ENCODE measurements at regions not wholly inside any gene's neighbourhood (a gene's known extent, or its start where the extent isn't known, plus 50 kb on each side); places are given as distances from the start of the nearest gene placed in this dataset.

GRCh38 chr1:95850165-95850649 lies 616.2 kb downstream of the RWDD3 start:
- H3K36me3 ChIP-seq = no peaks in the 10 kb centered on the region
- DNase-seq = no peak
- no peak overlapping the region for H3K27ac ChIP-seq
- 86 to 88% methylated on average over 1 of the region's 1 CpG for WGBS, 2 donors
- no peaks in the 10 kb centered on the region for H3K27me3 ChIP-seq
- no peaks in the 10 kb centered on the region for H3K4me1 ChIP-seq
- H3K9me3 ChIP-seq = peaks cover 0 to 10% (median 5%) of the 10 kb centered on the region in 3 donors
- intact Hi-C loops (cut with DNase I) = no loop called here
- H3K4me3 ChIP-seq = no peak overlapping the region
- no peak for TF ChIP-seq POLR2A (IDR thresholded peaks at IDR 0.05)
- TF ChIP-seq, protein P1, sequence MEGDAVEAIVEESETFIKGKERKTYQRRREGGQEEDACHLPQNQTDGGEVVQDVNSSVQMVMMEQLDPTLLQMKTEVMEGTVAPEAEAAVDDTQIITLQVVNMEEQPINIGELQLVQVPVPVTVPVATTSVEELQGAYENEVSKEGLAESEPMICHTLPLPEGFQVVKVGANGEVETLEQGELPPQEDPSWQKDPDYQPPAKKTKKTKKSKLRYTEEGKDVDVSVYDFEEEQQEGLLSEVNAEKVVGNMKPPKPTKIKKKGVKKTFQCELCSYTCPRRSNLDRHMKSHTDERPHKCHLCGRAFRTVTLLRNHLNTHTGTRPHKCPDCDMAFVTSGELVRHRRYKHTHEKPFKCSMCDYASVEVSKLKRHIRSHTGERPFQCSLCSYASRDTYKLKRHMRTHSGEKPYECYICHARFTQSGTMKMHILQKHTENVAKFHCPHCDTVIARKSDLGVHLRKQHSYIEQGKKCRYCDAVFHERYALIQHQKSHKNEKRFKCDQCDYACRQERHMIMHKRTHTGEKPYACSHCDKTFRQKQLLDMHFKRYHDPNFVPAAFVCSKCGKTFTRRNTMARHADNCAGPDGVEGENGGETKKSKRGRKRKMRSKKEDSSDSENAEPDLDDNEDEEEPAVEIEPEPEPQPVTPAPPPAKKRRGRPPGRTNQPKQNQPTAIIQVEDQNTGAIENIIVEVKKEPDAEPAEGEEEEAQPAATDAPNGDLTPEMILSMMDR (IDR thresholded peaks at IDR 0.05) = no peak

DNA sequence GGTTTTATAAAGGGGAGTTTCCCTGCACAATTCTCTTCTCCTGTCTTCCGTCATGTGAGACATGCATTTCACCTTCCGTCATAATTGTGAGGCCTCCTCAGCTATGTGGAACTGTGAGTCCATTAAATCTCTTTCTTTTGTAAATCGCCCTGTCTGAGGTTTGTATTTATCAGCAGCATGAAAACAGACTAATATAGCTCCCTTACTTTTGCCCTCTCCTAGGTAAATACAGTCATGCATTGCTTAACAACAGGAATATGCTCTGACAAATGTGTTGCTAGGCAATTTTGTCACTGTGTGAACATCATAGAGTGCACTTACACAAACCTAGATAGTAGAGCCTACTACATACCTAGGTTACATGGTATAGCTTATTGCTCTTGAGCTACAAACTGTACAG lies 616.8 kb downstream of the RWDD3 start:
- no peak for TF ChIP-seq POLR2A (IDR thresholded peaks at IDR 0.05)
- TF ChIP-seq, protein P1 (IDR thresholded peaks at IDR 0.05) = no peak
- H3K27ac ChIP-seq = no peak overlapping the region
- peaks cover 0 to 10% (median 5%) of the 10 kb centered on the region in 3 donors for H3K9me3 ChIP-seq
- no peaks in the 10 kb centered on the region for H3K27me3 ChIP-seq
- H3K36me3 ChIP-seq = no peaks in the 10 kb centered on the region
- WGBS, 2 donors = 80 to 92% methylated on average over 3 of the region's 3 CpGs
- H3K4me1 ChIP-seq = no peaks in the 10 kb centered on the region
- no peak for DNase-seq
- intact Hi-C loops (cut with DNase I) = no loop called here
- H3K4me3 ChIP-seq = no peak overlapping the region

DNA sequence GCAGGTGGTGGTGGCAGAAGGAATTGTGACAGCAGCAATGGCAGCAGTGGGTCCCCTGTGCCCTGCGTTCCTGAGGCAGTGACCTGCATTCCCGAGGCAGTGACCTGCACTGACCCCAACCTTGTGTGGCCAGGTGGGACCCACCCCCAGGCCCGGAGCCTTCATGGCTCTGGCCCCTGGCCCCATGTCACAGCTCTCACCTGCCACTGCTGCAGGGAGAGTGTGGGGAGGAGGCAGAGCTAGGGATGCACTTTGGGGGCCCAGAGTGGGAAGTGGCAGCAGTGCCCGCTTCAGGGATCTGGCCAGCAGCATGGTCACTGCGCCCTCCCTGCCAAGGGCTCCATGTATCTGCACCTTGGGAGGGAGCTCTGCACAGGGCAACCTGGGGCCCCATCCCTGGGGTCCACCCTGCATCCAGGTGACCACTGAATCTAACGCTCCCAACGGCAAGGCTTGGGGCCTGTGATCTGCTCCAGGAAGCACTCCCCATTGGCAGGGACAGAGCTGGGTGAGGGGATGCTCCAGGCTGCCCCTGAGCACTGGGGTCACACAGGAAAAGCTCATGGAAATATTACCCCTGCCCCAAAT lies 618.6 kb downstream of the RWDD3 start:
- no peak for TF ChIP-seq POLR2A (IDR thresholded peaks at IDR 0.05)
- TF ChIP-seq, protein P1 (IDR thresholded peaks at IDR 0.05) = no peak
- Histone ChIP-seq H3K36me3 (no peaks in the 10 kb centered on the region), H3K4me1 (no peaks in the 10 kb centered on the region), H3K27me3 (no peaks in the 10 kb centered on the region), H3K27ac (no peak overlapping the region), H3K4me3 (no peak overlapping the region), H3K9me3 (peaks cover 0 to 10% (median 5%) of the 10 kb centered on the region in 3 donors)
- intact Hi-C loops (cut with DNase I) = no loop called here
- no peak for DNase-seq
- WGBS, 2 donors = 50 to 80% methylated on average over 1 to 2 of the region's 7 CpGs

DNA sequence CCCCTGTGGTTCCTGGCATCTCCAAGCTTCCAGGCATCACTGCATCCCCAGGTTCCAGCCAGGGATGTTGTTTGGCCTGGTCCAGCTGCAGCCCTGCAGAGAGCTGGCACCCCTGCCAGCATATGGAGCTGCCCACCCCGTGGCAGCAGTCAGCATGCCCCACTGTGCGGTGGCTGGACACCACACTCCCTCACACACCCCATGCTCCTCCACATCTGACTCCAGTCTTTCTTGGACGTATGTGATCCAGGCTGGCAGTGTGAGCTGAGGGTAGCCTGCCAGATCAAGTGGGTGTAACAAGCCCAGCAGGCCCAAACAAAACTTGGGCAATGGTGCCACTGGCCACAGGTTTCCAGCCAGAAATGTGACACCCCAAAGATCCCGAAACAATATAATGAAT lies 620.4 kb downstream of the RWDD3 start:
- intact Hi-C loops (cut with DNase I) = no loop called here
- H3K9me3 ChIP-seq = peaks cover 0 to 10% (median 5%) of the 10 kb centered on the region in 3 donors
- H3K4me1 ChIP-seq = no peaks in the 10 kb centered on the region
- 42 to 64% methylated on average over 2 to 4 of the region's 4 CpGs for WGBS, 2 donors
- DNase-seq = no peak
- H3K27me3 ChIP-seq = no peaks in the 10 kb centered on the region
- no peak overlapping the region for H3K27ac ChIP-seq
- no peaks in the 10 kb centered on the region for H3K36me3 ChIP-seq
- TF ChIP-seq, protein P1 (IDR thresholded peaks at IDR 0.05) = no peak
- TF ChIP-seq POLR2A (IDR thresholded peaks at IDR 0.05) = no peak
- H3K4me3 ChIP-seq = no peak overlapping the region

DNA sequence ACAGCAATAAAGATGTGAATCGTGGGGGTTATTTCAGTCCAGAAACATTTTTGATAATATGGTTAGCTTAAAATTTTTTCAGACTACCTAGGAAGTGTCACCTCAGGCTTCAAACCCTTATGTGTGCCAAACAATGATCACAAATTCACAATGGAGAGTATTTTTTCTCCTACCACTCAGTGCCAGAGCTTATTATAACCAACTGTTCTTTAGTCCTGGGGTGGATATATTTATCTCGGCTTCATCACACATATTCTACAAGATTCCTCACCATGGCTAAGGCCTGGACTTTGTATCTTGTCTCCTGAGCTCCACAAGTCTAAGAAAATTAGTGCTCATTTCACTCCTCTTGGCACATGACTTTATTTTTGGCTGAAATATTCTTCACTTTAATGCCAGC lies 629.1 kb downstream of the RWDD3 start:
- no peak overlapping the region for H3K27ac ChIP-seq
- H3K4me1 ChIP-seq = no peaks in the 10 kb centered on the region
- 69 to 74% methylated on average over 2 of the region's 2 CpGs for WGBS, 2 donors
- intact Hi-C loops (cut with DNase I) = no loop called here
- H3K27me3 ChIP-seq = no peaks in the 10 kb centered on the region
- H3K36me3 ChIP-seq = no peaks in the 10 kb centered on the region
- DNase-seq = no peak
- TF ChIP-seq, protein P1 (IDR thresholded peaks at IDR 0.05) = no peak
- TF ChIP-seq POLR2A (IDR thresholded peaks at IDR 0.05) = no peak
- no peak overlapping the region for H3K4me3 ChIP-seq
- no peaks in the 10 kb centered on the region for H3K9me3 ChIP-seq
